ENCODE measurements at regions not wholly inside any gene's neighbourhood (a gene's known extent, or its start where the extent isn't known, plus 50 kb on each side); places are given as distances from the start of the nearest gene placed in this dataset.
"Not testable (repeated sequence)": the region's sequence is repeated elsewhere in the genome, so short reads cannot be mapped to it uniquely, and the experiment has no call there.

- TF ChIP-seq CTBP1 (IDR thresholded peaks at IDR 0.05; ENCODE audit: borderline replicate concordance) (no peak), ARNT (IDR thresholded peaks at IDR 0.05) (no peak), ELF4 (IDR thresholded peaks at IDR 0.05) (no peak), FOXM1 (IDR thresholded peaks at IDR 0.05; ENCODE audit: borderline replicate concordance) (no peak), BHLHE40 (IDR thresholded peaks at IDR 0.05; ENCODE audit: borderline replicate concordance) (no peak), NFRKB (IDR thresholded peaks at IDR 0.05) (no peak), SP1 (IDR thresholded peaks at IDR 0.05) (no peak), ZNF384 (IDR thresholded peaks at IDR 0.05) (no peak), LEF1 (IDR thresholded peaks at IDR 0.05; ENCODE audit: borderline replicate concordance) (no peak), PKNOX1 (IDR thresholded peaks at IDR 0.05) (no peak), L3MBTL2 (conservative IDR thresholded peaks at IDR 0.05) (no peak), HDGF (IDR thresholded peaks at IDR 0.05; ENCODE audit: borderline replicate concordance) (no peak), TARDBP (IDR thresholded peaks at IDR 0.05) (no peak)
- POLR2A ChIA-PET, result no interaction called here
- CTCF ChIA-PET, result no interaction called here
- DNase-seq (ENCODE audit: extremely low spot score), result no peak
Measured at GRCh38 chr2:48081317-48081628, 175.0 kb upstream of the FBXO11 start.

DNA sequence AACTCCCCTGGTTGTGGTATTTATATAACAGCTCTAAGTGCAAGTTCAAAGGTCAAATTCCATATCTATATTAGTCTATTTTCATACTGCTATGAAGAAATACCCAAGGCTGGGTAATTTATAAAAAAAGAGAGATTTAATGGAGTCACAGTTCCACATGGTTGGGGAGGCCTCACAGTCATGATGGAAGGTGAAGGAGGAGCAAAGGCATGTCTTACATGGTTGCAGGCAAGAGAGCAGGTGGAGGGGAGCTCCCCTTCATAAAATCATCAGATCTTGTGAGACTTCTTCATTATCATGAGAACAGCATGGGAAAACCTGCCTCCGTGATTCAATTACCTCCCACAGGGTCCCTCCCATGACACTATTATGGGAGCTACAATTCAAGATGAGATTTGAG lies 179.6 kb upstream of the FBXO11 start:
- TF ChIP-seq PKNOX1 (IDR thresholded peaks at IDR 0.05) (no peak), BHLHE40 (IDR thresholded peaks at IDR 0.05; ENCODE audit: borderline replicate concordance) (no peak), FOXK2 (IDR thresholded peaks at IDR 0.05) (no peak), SP1 (IDR thresholded peaks at IDR 0.05) (no peak), ARNT (IDR thresholded peaks at IDR 0.05) (no peak), SUZ12 (IDR thresholded peaks at IDR 0.05) (no peak), NFRKB (IDR thresholded peaks at IDR 0.05) (no peak), LEF1 (IDR thresholded peaks at IDR 0.05; ENCODE audit: borderline replicate concordance) (no peak), ELF4 (IDR thresholded peaks at IDR 0.05) (no peak), ZNF384 (IDR thresholded peaks at IDR 0.05) (no peak)
- no peak for DNase-seq (ENCODE audit: extremely low spot score)
- POLR2A ChIA-PET, result no interaction called here
- CTCF ChIA-PET, result no interaction called here

GRCh38 chr2:48088994-48089393 lies 182.7 kb upstream of the FBXO11 start:
- CTCF ChIA-PET, result no interaction called here
- TF ChIP-seq ZNF384 (IDR thresholded peaks at IDR 0.05) (no peak), SUZ12 (IDR thresholded peaks at IDR 0.05) (no peak), L3MBTL2 (conservative IDR thresholded peaks at IDR 0.05) (no peak), CTBP1 (IDR thresholded peaks at IDR 0.05; ENCODE audit: borderline replicate concordance) (no peak), NFRKB (IDR thresholded peaks at IDR 0.05) (no peak), ARNT (IDR thresholded peaks at IDR 0.05) (no peak), FOXK2 (IDR thresholded peaks at IDR 0.05) (no peak), FOXA1 (IDR thresholded peaks at IDR 0.05) (no peak), BHLHE40 (IDR thresholded peaks at IDR 0.05; ENCODE audit: borderline replicate concordance) (no peak), HDGF (IDR thresholded peaks at IDR 0.05; ENCODE audit: borderline replicate concordance) (no peak), LEF1 (IDR thresholded peaks at IDR 0.05; ENCODE audit: borderline replicate concordance) (no peak), SP1 (IDR thresholded peaks at IDR 0.05) (no peak), FOXM1 (IDR thresholded peaks at IDR 0.05; ENCODE audit: borderline replicate concordance) (no peak), TARDBP (IDR thresholded peaks at IDR 0.05) (no peak), ELF4 (IDR thresholded peaks at IDR 0.05) (no peak), PKNOX1 (IDR thresholded peaks at IDR 0.05) (no peak)
- POLR2A ChIA-PET, result no interaction called here
- no peak for DNase-seq (ENCODE audit: extremely low spot score)

GRCh38 chr2:48089644-48090043 lies 183.3 kb upstream of the FBXO11 start:
- no peak for DNase-seq (ENCODE audit: extremely low spot score)
- TF ChIP-seq SUZ12 (IDR thresholded peaks at IDR 0.05) (no peak), HDGF (IDR thresholded peaks at IDR 0.05; ENCODE audit: borderline replicate concordance) (no peak), TARDBP (IDR thresholded peaks at IDR 0.05) (no peak), CTBP1 (IDR thresholded peaks at IDR 0.05; ENCODE audit: borderline replicate concordance) (no peak), ZNF384 (IDR thresholded peaks at IDR 0.05) (no peak)
- ChIA-PET CTCF (interaction anchor here (0.5 to 1.2 kb wide), 2 partner anchors 17 to 40 kb away, joined by 3 read pairs; no protein-coding TSS in a partner anchor), POLR2A (no interaction called here)

GRCh38 chr2:48092846-48093803 lies 186.8 kb upstream of the FBXO11 start:
- ChIA-PET POLR2A (no interaction called here), CTCF (no interaction called here)
- TF ChIP-seq ZNF384 (IDR thresholded peaks at IDR 0.05) (no peak), SP1 (IDR thresholded peaks at IDR 0.05) (no peak), FOXA1 (IDR thresholded peaks at IDR 0.05) (no peak), LEF1 (IDR thresholded peaks at IDR 0.05; ENCODE audit: borderline replicate concordance) (no peak), HDGF (IDR thresholded peaks at IDR 0.05; ENCODE audit: borderline replicate concordance) (no peak), CTBP1 (IDR thresholded peaks at IDR 0.05; ENCODE audit: borderline replicate concordance) (no peak), FOXK2 (IDR thresholded peaks at IDR 0.05) (no peak), NFRKB (IDR thresholded peaks at IDR 0.05) (no peak), BHLHE40 (IDR thresholded peaks at IDR 0.05; ENCODE audit: borderline replicate concordance) (no peak), PKNOX1 (IDR thresholded peaks at IDR 0.05) (no peak), ELF4 (IDR thresholded peaks at IDR 0.05) (no peak), L3MBTL2 (conservative IDR thresholded peaks at IDR 0.05) (no peak), ARNT (IDR thresholded peaks at IDR 0.05) (no peak), FOXM1 (IDR thresholded peaks at IDR 0.05; ENCODE audit: borderline replicate concordance) (no peak), TARDBP (IDR thresholded peaks at IDR 0.05) (no peak), SUZ12 (IDR thresholded peaks at IDR 0.05) (no peak)
- no peak for DNase-seq (ENCODE audit: extremely low spot score)

GRCh38 chr2:48096765-48097164 lies 190.5 kb upstream of the FBXO11 start:
- CTCF ChIA-PET, result interaction anchor here (1.4 kb wide), 1 partner anchor 10 kb away, joined by 4 read pairs; no protein-coding TSS in a partner anchor
- DNase-seq (ENCODE audit: extremely low spot score); POLR2A ChIA-PET: not testable (repeated sequence)

Data from HEK293T (cell line).